GM23248 (cell line): ENCODE measurements at regions not wholly inside any gene's neighbourhood (a gene's known extent, or its start where the extent isn't known, plus 50 kb on each side); places are given as distances from the start of the nearest gene placed in this dataset.

Experiments
- EZH2 ChIP-seq: fragments of 200-600 bp; sonication (generic); IDR thresholded peaks from 2 replicates; pipeline ENCODE4 v1.6.1; 2018; ENCODE audit warnings: antibody characterized with exemption, mild to moderate bottlenecking; ENCODE audit not compliant: insufficient read depth, poor library complexity, severe bottlenecking
- EZH2phosphoT487 ChIP-seq: fragments of 200-600 bp; sonication (generic); IDR thresholded peaks from 2 replicates; pipeline ENCODE4 v1.6.1; 2018; ENCODE audit warnings: antibody characterized with exemption, moderate library complexity, mild to moderate bottlenecking, low read depth; ENCODE audit not compliant: insufficient read depth

DNA sequence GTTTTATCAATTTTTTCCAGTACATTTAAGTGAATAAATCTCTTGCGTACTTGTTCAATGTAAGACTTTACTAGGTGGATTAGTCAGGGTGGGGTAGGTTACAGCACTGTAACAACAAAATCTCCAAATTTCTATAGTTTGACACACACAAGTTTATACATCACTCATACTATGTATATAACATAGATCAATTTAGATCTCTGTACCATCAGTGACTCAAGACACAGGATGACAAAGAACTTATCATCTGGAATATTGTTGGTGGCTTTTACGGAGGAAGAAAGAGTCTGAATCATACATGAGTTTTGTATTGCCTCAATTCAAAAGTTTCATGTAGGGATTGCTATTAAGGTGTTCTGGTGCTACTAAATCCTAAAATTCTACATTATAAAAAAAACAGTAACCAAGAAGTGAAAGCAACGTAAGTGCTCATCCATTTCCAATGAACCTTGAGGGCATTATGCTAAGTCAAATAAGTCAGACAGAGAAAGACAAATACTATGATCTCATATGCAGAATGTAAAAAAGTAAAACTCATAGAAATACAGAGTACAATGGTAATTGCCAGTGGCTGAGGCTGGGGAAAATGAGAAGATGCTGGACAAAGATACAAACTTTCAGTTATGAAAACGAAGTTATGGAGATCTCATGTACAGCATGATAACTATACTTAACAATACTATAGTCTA lies 98.0 kb upstream of the DKK2 start:
- TF ChIP-seq EZH2 = no peak
- TF ChIP-seq EZH2phosphoT487 = no peak
